AG08395 (cell line): ENCODE measurements at regions not wholly inside any gene's neighbourhood (a gene's known extent, or its start where the extent isn't known, plus 50 kb on each side); places are given as distances from the start of the nearest gene placed in this dataset.
"Not testable (repeated sequence)": the region's sequence is repeated elsewhere in the genome, so short reads cannot be mapped to it uniquely, and the experiment has no call there.

ENCODE experiments used
- DNase-seq: peaks from one replicate; pipeline ENCODE4 v3.0.0; 2012; ENCODE audit warnings: mixed read lengths, low spot score

- DNase-seq, result peak; percentile 42
These were observed 132.1 kb downstream of the PLCE1 start for GRCh38 chr10:94125856-94126255.

DNA sequence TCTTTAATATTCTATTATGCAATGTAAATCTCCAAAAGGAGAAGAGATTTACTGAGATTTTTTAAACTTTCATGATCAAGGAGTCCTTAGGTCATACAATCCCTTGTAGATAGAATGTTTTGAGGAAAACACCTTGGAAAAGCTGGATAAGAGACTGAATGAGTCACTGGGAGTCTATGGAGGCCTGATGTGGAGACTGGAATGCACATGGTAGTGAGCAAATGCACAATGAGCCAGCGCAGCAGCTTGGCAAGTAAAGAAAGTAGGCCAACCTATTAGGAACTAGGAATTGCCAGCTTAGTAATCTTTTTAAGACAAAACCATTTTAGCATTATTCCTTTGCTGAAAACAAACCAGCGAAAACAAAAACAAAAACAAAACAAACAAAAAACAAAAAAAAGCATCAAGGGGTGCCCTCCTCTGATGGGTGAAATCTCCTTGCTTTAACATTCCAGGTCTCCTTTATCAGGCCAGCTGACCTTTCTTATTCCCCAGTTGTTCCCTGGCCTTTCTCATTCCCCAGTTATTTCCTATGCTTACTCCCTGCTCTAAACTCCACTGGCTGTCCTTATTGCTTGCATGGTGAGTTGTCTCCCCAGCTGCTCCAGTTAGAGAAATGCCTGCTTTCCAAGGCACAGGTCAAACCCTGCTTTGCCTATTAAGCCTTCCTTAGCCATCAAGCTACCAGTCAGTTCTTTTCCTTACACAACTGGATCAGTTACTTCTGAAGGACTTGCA lies 135.8 kb downstream of the PLCE1 start:
- peak; percentile 74 for DNase-seq

- DNase-seq, result no peak
These were observed 138.2 kb downstream of the PLCE1 start for GRCh38 chr10:94131885-94132284.

DNA sequence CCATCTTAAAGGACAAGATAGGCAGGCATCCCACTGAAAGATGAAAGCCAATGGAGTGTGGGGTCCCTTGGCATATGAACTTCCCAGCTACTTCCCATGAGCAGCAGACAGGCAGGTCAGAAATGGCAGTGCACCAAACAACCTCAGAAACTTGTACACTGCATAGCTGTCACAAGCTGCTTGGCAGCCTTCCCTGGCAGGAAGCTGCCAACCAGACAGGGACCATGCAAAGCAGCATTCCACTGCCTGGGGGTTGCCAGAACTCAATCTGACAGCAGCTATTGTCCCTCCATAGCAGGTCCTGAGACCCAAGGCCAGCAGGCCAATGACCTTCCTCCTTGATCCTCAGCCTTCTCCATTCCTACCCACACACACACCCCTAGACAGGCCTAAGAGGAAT lies 139.5 kb downstream of the PLCE1 start:
- DNase-seq, result peak; percentile 52

DNA sequence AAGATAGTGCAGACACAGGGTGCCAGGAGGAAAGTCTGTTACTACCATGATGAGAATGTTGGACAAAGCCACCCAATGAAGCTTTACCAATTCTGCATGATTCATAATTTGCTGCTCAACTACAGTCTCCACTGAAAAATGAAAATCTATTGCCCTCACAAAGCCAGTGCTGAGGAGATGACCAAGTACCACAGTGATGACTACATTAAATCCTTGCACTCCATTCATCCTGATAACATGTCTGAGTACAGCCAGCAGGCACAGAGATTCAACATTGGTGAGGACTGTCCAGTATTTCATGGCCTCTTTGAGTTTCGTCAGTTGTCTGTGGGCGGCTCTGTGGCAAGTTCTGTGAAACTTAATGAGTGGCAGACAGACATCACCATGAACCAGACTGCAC lies 144.0 kb downstream of the PLCE1 start:
- peak; percentile 21 for DNase-seq

GRCh38 chr10:94138391-94138790 lies 144.7 kb downstream of the PLCE1 start:
- DNase-seq, result peak; percentile 51

GRCh38 chr10:94143261-94143660 lies 149.5 kb downstream of the PLCE1 start:
- no peak for DNase-seq

- no peak for DNase-seq
These were observed 152.6 kb downstream of the PLCE1 start for GRCh38 chr10:94146313-94146712.

DNA sequence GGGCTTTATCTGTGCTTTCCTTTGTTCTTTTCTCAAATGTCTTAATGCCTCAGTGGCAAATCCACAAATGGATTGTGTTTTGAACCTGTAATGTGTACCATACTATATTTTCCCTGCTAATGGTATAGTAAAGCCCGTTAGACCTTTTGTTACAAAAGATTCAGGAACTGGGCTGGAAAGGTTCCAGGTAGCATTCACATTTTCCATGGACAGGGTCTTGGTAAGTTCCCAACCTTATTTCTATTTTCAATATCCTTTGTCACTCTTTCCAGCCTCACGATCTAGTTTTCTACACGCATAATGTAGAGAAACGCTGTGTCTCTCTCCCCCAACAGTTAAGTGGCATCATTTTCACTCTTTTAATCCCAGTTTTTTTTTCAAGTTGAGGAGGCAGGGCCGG lies 153.0 kb downstream of the PLCE1 start:
- DNase-seq, result no peak

DNA sequence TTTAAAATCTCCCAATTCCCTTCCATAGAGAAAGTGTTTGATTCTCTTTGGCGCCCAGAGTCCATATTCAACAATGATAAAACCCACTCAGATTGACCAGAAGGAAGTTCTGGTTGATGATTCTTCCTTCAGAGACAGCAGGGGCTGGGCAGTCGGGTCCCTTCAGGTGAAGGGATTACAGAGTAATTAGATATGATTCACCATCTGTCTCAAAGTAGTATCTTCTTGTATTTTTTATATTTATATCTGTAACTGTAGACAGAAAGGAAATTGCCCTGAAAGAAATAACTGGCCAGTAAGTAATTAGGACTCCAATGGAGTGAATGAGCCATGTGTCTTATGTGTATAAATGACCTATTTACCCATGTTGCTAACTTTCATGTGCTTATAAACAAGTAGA lies 156.0 kb downstream of the PLCE1 start:
- no peak for DNase-seq

- no peak for DNase-seq
These were observed 156.9 kb downstream of the PLCE1 start for GRCh38 chr10:94150541-94151184.

GRCh38 chr10:94155722-94156271 lies 162.1 kb downstream of the PLCE1 start:
- DNase-seq, result no peak

DNA sequence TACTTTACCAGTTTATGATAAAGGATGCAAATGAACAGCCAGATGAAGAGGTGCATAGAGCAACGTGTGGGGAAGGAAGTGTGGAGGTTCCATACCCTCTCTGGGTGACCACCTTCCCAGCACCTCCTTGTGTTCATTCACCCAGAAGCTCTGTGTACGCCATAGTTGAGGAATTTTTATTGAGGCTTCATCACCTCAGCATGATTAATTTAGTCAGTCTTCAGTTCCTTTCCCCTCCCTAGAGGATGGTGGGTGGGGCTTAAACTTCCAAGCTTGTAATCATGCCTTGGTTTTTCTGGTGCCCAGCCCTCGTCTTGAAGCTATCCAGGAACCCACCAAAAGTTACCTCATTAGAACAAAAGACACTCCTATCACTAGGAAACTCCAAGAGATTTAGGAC lies 162.7 kb downstream of the PLCE1 start:
- no peak for DNase-seq

DNA sequence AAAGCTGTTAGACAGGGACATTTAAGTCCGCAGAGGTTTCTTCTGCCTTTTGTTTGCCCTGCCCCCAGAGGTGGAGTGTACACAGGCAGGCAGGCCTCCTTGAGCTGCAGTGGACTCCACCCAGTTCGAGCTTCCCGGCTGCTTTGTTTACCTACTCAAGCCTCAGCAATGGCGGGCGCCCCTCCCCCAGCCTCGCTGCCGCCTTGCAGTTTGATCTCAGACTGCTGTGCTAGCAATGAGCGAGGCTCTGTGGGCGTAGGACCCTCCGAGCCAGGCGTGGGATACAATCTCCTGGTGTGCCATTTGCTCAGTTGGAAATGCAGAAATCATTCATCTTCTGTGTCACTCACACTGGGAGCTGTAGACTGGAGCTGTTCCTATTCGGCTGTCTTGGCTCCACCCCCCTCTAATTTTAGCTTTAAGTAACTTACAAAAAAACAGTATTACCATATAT lies 171.5 kb downstream of the PLCE1 start:
- not testable (repeated sequence) for DNase-seq

- no peak for DNase-seq
These were observed 178.6 kb downstream of the PLCE1 start for GRCh38 chr10:94172332-94172731.

DNA sequence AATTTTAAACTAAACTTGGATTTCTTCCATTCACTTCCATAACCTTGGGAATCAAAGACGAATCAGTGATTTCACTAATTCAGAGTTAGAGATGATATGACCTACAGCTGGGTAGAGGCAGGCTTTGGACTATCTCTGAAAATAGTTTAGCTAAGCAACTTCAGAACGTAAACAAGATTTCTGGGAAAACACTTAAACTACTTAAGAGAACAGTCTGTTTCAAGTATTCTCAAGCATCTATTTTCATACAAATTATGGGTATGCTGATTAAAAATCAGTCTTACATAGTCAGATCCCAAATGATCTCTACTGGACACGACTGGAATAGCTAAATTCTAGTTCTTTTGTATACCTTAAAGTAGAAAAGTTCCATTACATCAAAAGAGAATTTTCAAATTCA lies 179.9 kb downstream of the PLCE1 start:
- DNase-seq, result no peak

- no peak for DNase-seq
These were observed 181.1 kb downstream of the PLCE1 start for GRCh38 chr10:94174838-94175237.

DNA sequence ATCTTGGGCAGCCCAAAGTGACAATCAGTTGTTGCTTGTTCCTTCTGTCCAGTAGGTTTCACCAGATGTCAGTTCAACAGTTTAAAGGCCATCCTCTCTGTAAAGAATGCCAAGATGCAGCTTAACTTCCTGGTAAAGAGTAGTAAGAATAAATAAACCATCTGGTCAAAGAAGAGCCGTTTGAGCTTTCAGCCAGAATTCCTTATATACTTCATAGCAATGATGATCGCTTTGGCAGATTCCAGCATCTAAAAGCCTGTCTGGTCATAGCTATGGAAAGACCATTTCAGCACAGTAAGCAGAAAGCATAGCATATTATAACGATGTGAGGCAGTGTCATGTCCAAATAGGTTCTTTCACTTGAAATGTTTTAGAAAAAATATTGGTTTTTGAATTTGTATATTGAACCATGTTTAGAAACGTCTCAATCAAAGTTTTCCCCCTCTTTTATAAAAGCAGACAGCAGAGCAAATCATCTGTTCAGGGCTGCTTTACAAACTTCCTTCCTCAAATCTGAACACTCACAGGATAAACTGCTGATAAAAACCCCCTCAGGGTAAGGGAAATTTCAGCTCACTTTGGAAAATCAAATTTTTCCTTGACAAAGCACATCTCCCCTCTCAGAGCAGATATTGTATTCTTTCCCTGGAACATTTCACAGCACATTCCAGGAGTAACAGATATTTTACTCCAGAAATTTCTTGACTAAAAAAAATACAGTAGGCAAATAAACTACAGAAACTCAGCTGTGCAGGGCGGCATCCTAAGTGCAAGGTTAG lies 184.1 kb downstream of the NOC3L start:
- DNase-seq, result no peak

- DNase-seq, result no peak
These were observed 182.2 kb downstream of the NOC3L start for GRCh38 chr10:94180576-94180975.

DNA sequence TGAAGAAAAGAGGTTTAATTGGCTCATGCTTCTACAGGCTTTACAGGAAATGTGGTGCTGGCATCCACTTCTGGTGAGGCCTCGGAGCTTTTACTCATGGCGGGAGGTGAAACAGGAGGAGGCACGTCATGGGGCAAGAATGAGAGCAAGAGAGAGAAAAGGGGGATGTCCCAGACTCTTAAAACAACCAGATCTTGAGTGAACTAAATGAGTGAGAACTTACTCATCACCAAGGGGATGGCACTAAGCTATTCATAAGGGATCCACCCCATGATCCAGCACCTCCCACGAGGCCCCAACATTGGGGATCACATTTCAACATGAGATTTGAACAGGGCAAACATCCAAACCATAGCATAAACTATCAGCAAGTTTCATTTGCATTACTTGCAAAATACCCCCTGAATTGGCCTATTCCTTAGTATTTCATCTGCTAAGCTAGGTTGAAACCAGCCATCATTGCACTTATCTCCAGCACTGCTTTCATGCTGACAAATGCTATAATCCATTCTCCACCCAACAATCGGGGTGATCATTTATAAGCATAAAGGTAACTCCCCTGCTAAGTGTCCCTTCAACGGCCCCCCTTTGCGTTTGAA lies 179.0 kb downstream of the NOC3L start:
- peak; percentile 57 for DNase-seq

DNA sequence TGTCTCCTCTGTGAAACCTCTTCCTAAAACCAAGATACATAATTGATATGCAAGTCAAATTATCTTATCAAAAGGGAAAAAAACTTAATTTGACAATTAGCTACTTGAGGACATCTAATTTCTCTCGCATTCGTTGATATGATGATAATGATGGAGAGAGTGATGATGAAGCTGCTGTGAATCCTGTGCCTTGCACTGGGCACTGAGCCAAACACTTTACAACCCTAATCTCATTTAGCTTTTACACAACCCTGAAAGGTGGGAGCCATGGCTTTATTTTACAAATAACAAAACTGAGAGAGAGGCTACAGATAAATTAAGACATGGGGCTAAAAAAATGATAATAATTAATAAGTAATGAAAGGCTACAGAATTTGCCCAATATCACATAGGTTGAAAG lies 176.0 kb downstream of the NOC3L start:
- DNase-seq, result no peak

- DNase-seq, result no peak
These were observed 170.4 kb downstream of the NOC3L start for GRCh38 chr10:94192333-94192732.
